Neural progenitor cell (in vitro differentiated cells): ENCODE measurements at regions not wholly inside any gene's neighbourhood (a gene's known extent, or its start where the extent isn't known, plus 50 kb on each side); places are given as distances from the start of the nearest gene placed in this dataset.

ENCODE experiments used
- DNase-seq: peaks from one replicate; pipeline ENCODE4 v3.0.0-alpha.2; 2016; ENCODE audit warnings: low spot score
- H2AFZ ChIP-seq: fragments of 200-600 bp; sonication (generic); replicated peaks from 2 replicates; pipeline ENCODE4 v1.6.1; 2016; ENCODE audit warnings: antibody characterized with exemption
- H3F3A ChIP-seq: fragments of 200-600 bp; sonication (generic); 2 replicates; pipeline ENCODE4 v1.6.1; 2016; ENCODE audit warnings: antibody characterized with exemption, low read depth
- H3K27ac ChIP-seq: fragments of 200-600 bp; sonication (generic); 2 replicates; pipeline ENCODE4 v1.5.1; 2016; ENCODE audit warnings: mild to moderate bottlenecking
- H3K27me3 ChIP-seq: fragments of 200-600 bp; sonication (generic); 2 replicates; pipeline ENCODE4 v1.6.1; 2016; ENCODE audit warnings: mild to moderate bottlenecking, moderate library complexity
- H3K36me3 ChIP-seq: fragments of 200-600 bp; sonication (generic); 2 replicates; pipeline ENCODE4 v1.5.1; 2016
- H3K4me1 ChIP-seq: fragments of 200-600 bp; sonication (generic); 2 replicates; pipeline ENCODE4 v1.6.1; 2016; ENCODE audit warnings: mixed run types
- H3K4me2 ChIP-seq: fragments of 200-600 bp; sonication (generic); 2 replicates; pipeline ENCODE4 v1.6.1; 2016
- H3K4me3 ChIP-seq: fragments of 200-600 bp; sonication (generic); 2 replicates; pipeline ENCODE4 v1.5.1; 2016
- H3K79me2 ChIP-seq: fragments of 200-600 bp; sonication (generic); 2 replicates; pipeline ENCODE4 v1.6.1; 2016; ENCODE audit warnings: low read depth
- H3K9ac ChIP-seq: fragments of 200-600 bp; sonication (generic); 2 replicates; pipeline ENCODE4 v1.6.1; 2016
- H3K9me3 ChIP-seq: fragments of 200-600 bp; sonication (generic); 2 replicates; pipeline ENCODE4 v1.5.1; 2016; ENCODE audit warnings: low read depth
- H4K20me1 ChIP-seq: fragments of 200-600 bp; sonication (generic); 2 replicates; pipeline ENCODE4 v1.6.1; 2016; ENCODE audit warnings: low read depth
- H3K27ac Mint-ChIP-seq: 3 replicates; pipeline ENCODE4 v1.8.0; 2021; ENCODE audit warnings: mixed read lengths
- H3K27me3 Mint-ChIP-seq: 2 replicates; pipeline ENCODE4 v1.8.0; 2022; ENCODE audit warnings: low read depth, mild to moderate bottlenecking, inconsistent platforms, moderate library complexity, mixed read lengths; ENCODE audit not compliant: insufficient read depth
- H3K36me3 Mint-ChIP-seq: 3 replicates; pipeline ENCODE4 v1.8.0; 2021; ENCODE audit warnings: mixed read lengths
- H3K4me1 Mint-ChIP-seq: 3 replicates; pipeline ENCODE4 v1.8.0; 2021; ENCODE audit warnings: mixed read lengths
- H3K4me3 Mint-ChIP-seq: 3 replicates; pipeline ENCODE4 v1.8.0; 2021; ENCODE audit warnings: mild to moderate bottlenecking, moderate library complexity, mixed read lengths
- H3K9me3 Mint-ChIP-seq: 3 replicates; pipeline ENCODE4 v1.8.0; 2020; ENCODE audit warnings: mixed read lengths
- CTCF ChIP-seq: fragments of 200-600 bp; sonication (generic); IDR thresholded peaks from 2 replicates; pipeline ENCODE4 v1.5.1; 2017; ENCODE audit warnings: antibody characterized with exemption, mild to moderate bottlenecking
- EZH2 ChIP-seq: fragments of 200-600 bp; sonication (generic); IDR thresholded peaks from 2 replicates; pipeline ENCODE4 v1.6.1; 2017; ENCODE audit warnings: antibody characterized with exemption, mild to moderate bottlenecking, moderate library complexity
- EZH2phosphoT487 ChIP-seq: fragments of 200-600 bp; sonication (generic); IDR thresholded peaks from 2 replicates; pipeline ENCODE4 v1.6.1; 2017; ENCODE audit warnings: antibody characterized with exemption

- Histone ChIP-seq H4K20me1 (no peaks in the 10 kb centered on the region), H3K4me3 (no peak overlapping the region), H3K79me2 (no peaks in the 10 kb centered on the region), H3K36me3 (no peaks in the 10 kb centered on the region), H3K4me1 (no peaks in the 10 kb centered on the region), H3K9ac (no peak overlapping the region), H3K27ac (no peak overlapping the region), H3K9me3 (no peaks in the 10 kb centered on the region), H3K27me3 (no peaks in the 10 kb centered on the region), H2AFZ (peak overlapping the region; percentile 45), H3K4me2 (no peak overlapping the region), H3F3A (no peaks in the 10 kb centered on the region)
- H3K27me3 Mint-ChIP-seq: no peaks in the 10 kb centered on the region
- H3K9me3 Mint-ChIP-seq: peaks cover 11% of the 10 kb centered on the region
- H3K27ac Mint-ChIP-seq: no peak overlapping the region
- no peak for DNase-seq
- no peak for TF ChIP-seq EZH2
- TF ChIP-seq CTCF: no peak
- TF ChIP-seq EZH2phosphoT487: no peak
- no peaks in the 10 kb centered on the region for H3K4me1 Mint-ChIP-seq
- H3K36me3 Mint-ChIP-seq: no peaks in the 10 kb centered on the region
- no peak overlapping the region for H3K4me3 Mint-ChIP-seq
Observed at GRCh38 chr21:17231771-17232170, 281.1 kb upstream of the CXADR start.

- Histone ChIP-seq H3F3A (no peaks in the 10 kb centered on the region), H3K27ac (no peak overlapping the region), H4K20me1 (no peaks in the 10 kb centered on the region), H3K4me1 (no peaks in the 10 kb centered on the region), H2AFZ (no peak overlapping the region), H3K4me2 (no peak overlapping the region), H3K9me3 (no peaks in the 10 kb centered on the region), H3K4me3 (no peak overlapping the region), H3K36me3 (no peaks in the 10 kb centered on the region), H3K9ac (no peak overlapping the region), H3K27me3 (no peaks in the 10 kb centered on the region), H3K79me2 (no peaks in the 10 kb centered on the region)
- H3K27ac Mint-ChIP-seq: no peak overlapping the region
- no peak for TF ChIP-seq EZH2phosphoT487
- no peak for TF ChIP-seq CTCF
- no peak for TF ChIP-seq EZH2
- peaks cover 5% of the 10 kb centered on the region for H3K9me3 Mint-ChIP-seq
- no peak overlapping the region for H3K4me3 Mint-ChIP-seq
- H3K27me3 Mint-ChIP-seq: no peaks in the 10 kb centered on the region
- H3K36me3 Mint-ChIP-seq: no peaks in the 10 kb centered on the region
- no peak for DNase-seq
- no peaks in the 10 kb centered on the region for H3K4me1 Mint-ChIP-seq
Observed at GRCh38 chr21:17238468-17238867, 274.4 kb upstream of the CXADR start.

GRCh38 chr21:17250778-17251241, 262.0 kb upstream of the CXADR start:
- Histone ChIP-seq H3K79me2 (no peaks in the 10 kb centered on the region), H3K36me3 (no peaks in the 10 kb centered on the region), H3K4me1 (no peaks in the 10 kb centered on the region), H3K9me3 (no peaks in the 10 kb centered on the region), H3K27ac (no peak overlapping the region), H3K27me3 (no peaks in the 10 kb centered on the region), H3K4me2 (no peak overlapping the region), H3F3A (no peaks in the 10 kb centered on the region), H3K9ac (no peak overlapping the region), H2AFZ (no peak overlapping the region), H3K4me3 (no peak overlapping the region), H4K20me1 (no peaks in the 10 kb centered on the region)
- no peak for DNase-seq
- Mint-ChIP-seq H3K4me1 (no peaks in the 10 kb centered on the region), H3K27me3 (peaks cover 2% of the 10 kb centered on the region), H3K4me3 (no peak overlapping the region), H3K9me3 (peaks cover 5% of the 10 kb centered on the region), H3K27ac (no peak overlapping the region), H3K36me3 (no peaks in the 10 kb centered on the region)
- no peak for TF ChIP-seq CTCF
- no peak for TF ChIP-seq EZH2
- no peak for TF ChIP-seq EZH2phosphoT487

- H2AFZ ChIP-seq: no peak overlapping the region
- H3F3A ChIP-seq: no peaks in the 10 kb centered on the region
- no peak overlapping the region for H3K4me2 ChIP-seq
- peaks cover 3% of the 10 kb centered on the region for H3K4me1 Mint-ChIP-seq
- H3K4me3 ChIP-seq: no peak overlapping the region
- H3K27ac Mint-ChIP-seq: no peak overlapping the region
- DNase-seq: no peak
- H3K79me2 ChIP-seq: no peaks in the 10 kb centered on the region
- H3K9me3 ChIP-seq: no peaks in the 10 kb centered on the region
- H3K27me3 Mint-ChIP-seq: peaks cover 2% of the 10 kb centered on the region
- H4K20me1 ChIP-seq: no peaks in the 10 kb centered on the region
- no peaks in the 10 kb centered on the region for H3K9me3 Mint-ChIP-seq
- H3K27ac ChIP-seq: no peak overlapping the region
- H3K4me3 Mint-ChIP-seq: no peak overlapping the region
- H3K9ac ChIP-seq: no peak overlapping the region
- H3K36me3 ChIP-seq: no peaks in the 10 kb centered on the region
- no peaks in the 10 kb centered on the region for H3K27me3 ChIP-seq
- H3K36me3 Mint-ChIP-seq: no peaks in the 10 kb centered on the region
- no peaks in the 10 kb centered on the region for H3K4me1 ChIP-seq
- TF ChIP-seq EZH2phosphoT487 (no peak), CTCF (no peak), EZH2 (no peak)
Observed at GRCh38 chr21:17257784-17258183, 255.1 kb upstream of the CXADR start.
